IMR-90 (cell line): ENCODE measurements at regions not wholly inside any gene's neighbourhood (a gene's known extent, or its start where the extent isn't known, plus 50 kb on each side); places are given as distances from the start of the nearest gene placed in this dataset.

Experiments
- ATAC-seq: fragments of 200-7000 bp; cut with Tn5 transposase; 2 replicates; pipeline ENCODE4 v1.9.1; 2020; ENCODE audit warnings: low read depth, mild to moderate bottlenecking, moderate library complexity
- BruUV-seq: library from RNA; stranded (reverse); fragments of 400-500 nt; replicated peaks from 2 replicates; lab custom pipeline; 2021; lab: Mats Ljungman, UMichigan
- CTCF ChIA-PET: fragments of 300-600 bp; formaldehyde crosslinking; extraction: SDS; loops from one replicate; lab custom pipeline; 2021; ENCODE audit warnings: antibody characterized with exemption; lab: Yijun Ruan, JAX
- POLR2A ChIA-PET: fragments of 300-600 bp; sonication (Branson Sonifier 250); formaldehyde crosslinking; loops from one replicate; lab custom pipeline; 2022; ENCODE audit warnings: antibody characterized with exemption; ENCODE audit not compliant: unreplicated experiment; lab: Charles Lee
- DNase-seq: peaks from one replicate; pipeline ENCODE4 v3.0.0; 2013
- H2AFZ ChIP-seq: replicated peaks from 2 replicates; pipeline ENCODE3; 2013; ENCODE audit warnings: low read length, mild to moderate bottlenecking; ENCODE audit not compliant: poor library complexity
- H2AK5ac ChIP-seq: 2 replicates; pipeline ENCODE4 v1.6.1; 2013; ENCODE audit warnings: low read depth, low read length, inconsistent platforms
- H2AK9ac ChIP-seq: replicated peaks from 2 replicates; pipeline ENCODE3; 2013; ENCODE audit warnings: mild to moderate bottlenecking, low read depth, low read length, moderate library complexity; ENCODE audit not compliant: poor library complexity
- H2BK120ac ChIP-seq: 2 replicates; pipeline ENCODE4 v1.6.1; 2013; ENCODE audit warnings: low read depth, low read length, inconsistent platforms
- H2BK15ac ChIP-seq: 3 replicates; pipeline ENCODE4 v1.6.1; 2013; ENCODE audit warnings: low read depth, low read length, inconsistent platforms
- H2BK20ac ChIP-seq: 2 replicates; pipeline ENCODE4 v1.6.1; 2013; ENCODE audit warnings: low read depth, mild to moderate bottlenecking, inconsistent platforms, low read length, moderate library complexity
- H2BK5ac ChIP-seq: 2 replicates; pipeline ENCODE4 v1.6.1; 2013; ENCODE audit warnings: mild to moderate bottlenecking, low read depth, low read length, inconsistent platforms; ENCODE audit not compliant: poor library complexity, severe bottlenecking
- H3K14ac ChIP-seq: replicated peaks from 2 replicates; pipeline ENCODE4 v1.6.1; 2013; ENCODE audit warnings: low read depth, low read length, inconsistent platforms
- H3K18ac ChIP-seq: 2 replicates; pipeline ENCODE4 v1.6.1; 2013; ENCODE audit warnings: low read depth, low read length, control low read depth
- H3K23ac ChIP-seq: 2 replicates; pipeline ENCODE4 v1.6.1; 2013; ENCODE audit warnings: low read depth, low read length, inconsistent platforms
- H3K27ac ChIP-seq: 2 replicates; pipeline ENCODE4 v1.5.1; 2013; ENCODE audit warnings: mild to moderate bottlenecking, control low read depth, low read length; ENCODE audit not compliant: insufficient read depth
- H3K27me3 ChIP-seq: 2 replicates; pipeline ENCODE4 v1.6.1; 2013; ENCODE audit warnings: low read length; ENCODE audit not compliant: control insufficient read depth, insufficient read depth
- H3K36me3 ChIP-seq: 2 replicates; pipeline ENCODE4 v1.6.1; 2013; ENCODE audit warnings: low read length, mixed read lengths; ENCODE audit not compliant: control insufficient read depth, insufficient read depth
- H3K4ac ChIP-seq: 2 replicates; pipeline ENCODE4 v1.6.1; 2013; ENCODE audit warnings: low read depth, low read length, inconsistent platforms
- H3K4me1 ChIP-seq: 2 replicates; pipeline ENCODE4 v1.6.1; 2013; ENCODE audit warnings: low read length, mixed read lengths; ENCODE audit not compliant: control insufficient read depth, insufficient read depth
- H3K4me2 ChIP-seq: 2 replicates; pipeline ENCODE4 v1.6.1; 2013; ENCODE audit warnings: low read depth, mild to moderate bottlenecking, control low read depth, low read length, moderate library complexity
- H3K4me3 ChIP-seq: 2 replicates; pipeline ENCODE4 v1.5.1; 2013; ENCODE audit warnings: low read depth, mild to moderate bottlenecking, control low read depth, low read length, moderate library complexity; ENCODE audit not compliant: insufficient read depth
- H3K56ac ChIP-seq: 2 replicates; pipeline ENCODE4 v1.6.1; 2013; ENCODE audit warnings: low read length, inconsistent platforms; ENCODE audit not compliant: insufficient read depth; ENCODE audit errors: extremely low read depth
- H3K79me1 ChIP-seq, 2 experiments: 2 replicates each; pipeline ENCODE4 v1.6.1; 2013; ENCODE audit warnings: low read length in 2 of 2, inconsistent platforms in 1 of 2, low read depth in 1 of 2
- H3K9ac ChIP-seq: 2 replicates; pipeline ENCODE4 v1.6.1; 2013; ENCODE audit warnings: low read depth, low read length, control low read depth
- H3K9me1 ChIP-seq: 2 replicates; pipeline ENCODE4 v1.6.1; 2013; ENCODE audit warnings: low read length, inconsistent platforms; ENCODE audit not compliant: insufficient read depth
- H3K9me3 ChIP-seq: 2 replicates; pipeline ENCODE4 v1.6.1; 2013; ENCODE audit warnings: low read length; ENCODE audit not compliant: control insufficient read depth, insufficient read depth
- H4K20me1 ChIP-seq: 2 replicates; pipeline ENCODE4 v1.6.1; 2013; ENCODE audit warnings: low read length, inconsistent platforms; ENCODE audit not compliant: insufficient read depth
- H4K5ac ChIP-seq: 2 replicates; pipeline ENCODE4 v1.6.1; 2013; ENCODE audit warnings: mild to moderate bottlenecking, low read depth, low read length, control low read depth
- H4K8ac ChIP-seq, 2 experiments: 2 replicates each; pipeline ENCODE4 v1.6.1; 2013; ENCODE audit warnings: low read depth in 2 of 2, low read length in 2 of 2, control low read depth in 1 of 2, inconsistent platforms in 1 of 2
- H4K91ac ChIP-seq: 2 replicates; pipeline ENCODE4 v1.6.1; 2013; ENCODE audit warnings: low read depth, low read length, inconsistent platforms; ENCODE audit not compliant: insufficient read depth
- BHLHE40 ChIP-seq: fragments of 150-350 bp; IDR thresholded peaks from 2 replicates; pipeline ENCODE4 v1.6.1; 2016; ENCODE audit warnings: mild to moderate bottlenecking, low read depth, low read length
- CEBPB ChIP-seq: IDR thresholded peaks from 2 replicates; pipeline ENCODE4 v1.6.1; 2012; ENCODE audit warnings: low read depth, low read length, improper control_type of control experiment
- ELK1 ChIP-seq: fragments of 150-350 bp; IDR thresholded peaks from 2 replicates; pipeline ENCODE4 v1.6.1; 2016; ENCODE audit warnings: low read depth, mild to moderate bottlenecking, low read length, moderate library complexity, borderline replicate concordance
- FOS ChIP-seq: fragments of 150-350 bp; IDR thresholded peaks from 2 replicates; pipeline ENCODE4 v1.6.1; 2016; ENCODE audit warnings: low read depth, low read length
- MAFK ChIP-seq: IDR thresholded peaks from 2 replicates; pipeline ENCODE4 v1.6.1; 2012; ENCODE audit warnings: low read depth, low read length, improper control_type of control experiment
- RAD21 ChIP-seq: IDR thresholded peaks from 2 replicates; pipeline ENCODE4 v1.6.1; 2012; ENCODE audit warnings: low read length, improper control_type of control experiment
- RCOR1 ChIP-seq: IDR thresholded peaks from 2 replicates; pipeline ENCODE4 v1.6.1; 2012; ENCODE audit warnings: mild to moderate bottlenecking, low read length, improper control_type of control experiment; ENCODE audit not compliant: insufficient replicate concordance
- SMC3 ChIP-seq: fragments of 150-350 bp; IDR thresholded peaks from 2 replicates; pipeline ENCODE4 v1.6.1; 2016; ENCODE audit warnings: low read depth, mild to moderate bottlenecking, antibody characterized with exemption, low read length, moderate library complexity
- USF2 ChIP-seq: fragments of 150-350 bp; IDR thresholded peaks from 2 replicates; pipeline ENCODE4 v1.6.1; 2017; ENCODE audit warnings: mild to moderate bottlenecking, antibody characterized with exemption, low read length, low read depth
- WGBS, 2 experiments: methylation state at CpG; one replicate each; pipeline versions ENCODE4 v1.1.5 to v1.1.7; 2013; ENCODE audit warnings: missing lambda C conversion rate in 2 of 2; ENCODE audit not compliant: insufficient read length in 1 of 2; ENCODE audit errors: extremely low coverage in 2 of 2; 5-methylcytosine and 5-hydroxymethylcytosine counted together
- dilution Hi-C: fragments of 300-500 bp; cut with HindIII; formaldehyde crosslinking; loops from one replicate; pipeline ENCODE4 v1.14.3; 2018; ENCODE audit warnings: low sequenced_read_pairs; ENCODE audit not compliant: unreplicated experiment
- in situ Hi-C: fragments of 300-500 bp; cut with MboI; formaldehyde crosslinking; loops from 3 replicates; pipeline ENCODE4 v1.14.3; 2019; ENCODE audit warnings: low sequenced_read_pairs, inconsistent platforms, mixed read lengths
- intact Hi-C: fragments of 100-400 bp; cut with micrococcal nuclease; formaldehyde crosslinking; loops from 2 replicates; pipeline ENCODE4 v1.10.0; 2022

DNA sequence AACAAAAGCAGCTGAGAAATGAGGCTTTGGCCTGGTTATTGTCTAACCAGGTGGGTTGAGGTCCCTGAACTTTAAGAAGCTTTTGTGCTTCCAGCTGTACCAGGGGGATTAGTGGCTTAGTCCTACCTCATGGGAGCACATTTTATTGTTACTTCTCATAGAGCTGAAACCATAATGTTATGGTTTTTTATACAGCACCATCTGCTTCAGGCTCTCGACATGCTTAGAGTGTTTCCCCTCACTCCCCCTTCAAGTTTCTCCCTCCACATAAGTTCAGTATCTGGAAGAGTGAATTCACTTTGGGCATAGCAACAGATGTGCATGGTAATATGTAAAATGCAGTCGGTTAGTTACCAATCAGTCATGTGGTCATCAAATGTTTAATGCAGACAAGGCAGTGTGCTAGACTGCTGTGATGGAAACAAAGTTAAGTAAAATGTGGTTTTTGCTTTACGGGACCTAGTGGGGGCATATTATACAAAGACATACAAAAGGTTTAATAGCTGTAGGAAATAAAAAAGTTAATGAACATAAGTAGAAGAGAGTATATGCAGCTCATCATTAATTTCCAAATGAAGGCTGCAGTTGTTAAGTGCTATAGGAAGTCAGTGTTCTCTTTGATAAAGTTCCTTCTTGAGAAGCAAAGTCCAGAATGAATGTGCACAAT, 95.9 kb upstream of the SPRY4 start:
- POLR2A ChIA-PET: no interaction called here
- Histone ChIP-seq H2AK9ac (no peak overlapping the region), H3K4ac (no peak overlapping the region), H3K18ac (no peak overlapping the region), H4K5ac (no peak overlapping the region), H3K9me3 (no peaks in the 10 kb centered on the region), H2AFZ (no peak overlapping the region), H4K8ac (no peak overlapping the region), H3K79me1 (peaks cover 0 to 4% of the 10 kb centered on the region in 2 experiments; a peak in 1 of 4 replicates), H4K91ac (no peak overlapping the region), H3K9me1 (0 out of 2 replicates have a peak, but pooled peaks cover 3% of the 10 kb centered on the region), H3K23ac (peak overlapping the region; percentile 41; the same call in 1 of the 2 replicates), H4K20me1 (no peaks in the 10 kb centered on the region), H3K4me1 (peaks cover 5% of the 10 kb centered on the region), H3K9ac (no peak overlapping the region), H3K14ac (peak overlapping the region; percentile 73; the same call in 1 of the 2 replicates), H3K4me2 (no peak overlapping the region), H2BK5ac (no peak overlapping the region), H2AK5ac (no peak overlapping the region), H3K4me3 (no peak overlapping the region), H2BK20ac (no peak overlapping the region), H2BK120ac (no peak overlapping the region), H3K27me3 (no peaks in the 10 kb centered on the region), H3K36me3 (no peaks in the 10 kb centered on the region), H3K27ac (no peak overlapping the region), H2BK15ac (no peak overlapping the region), H3K56ac (no peak overlapping the region)
- CTCF ChIA-PET: interaction anchor here (0.6 to 0.9 kb wide), 3 partner anchors 10 to 265 kb away, joined by 3 to 7 read pairs (median 6); no protein-coding TSS in a partner anchor
- in situ Hi-C loops: no loop called here
- intact Hi-C loops: no loop called here
- no TSS peak for BruUV-seq
- 20% methylated on average over 1 of the region's 3 CpGs; no CpG with 5 or more reads in 1 of the 2 experiments for WGBS, 2 experiments
- TF ChIP-seq RCOR1 (no peak), MAFK (no peak), RAD21 (no peak), ELK1 (no peak), CEBPB (no peak), BHLHE40 (no peak), FOS (no peak), SMC3 (no peak), USF2 (no peak)
- DNase-seq (peak; percentile 33), ATAC-seq (no peak)
- dilution Hi-C loops: no loop called here
